VCaP (cell line): ENCODE measurements at regions not wholly inside any gene's neighbourhood (a gene's known extent, or its start where the extent isn't known, plus 50 kb on each side); places are given as distances from the start of the nearest gene placed in this dataset.

Source experiments
- H3K27ac ChIP-seq: fragments of 450-650 bp; 2 replicates; pipeline ENCODE4 v1.5.1; 2017
- TF ChIP-seq, protein P1 (sequence below): fragments of 450-650 bp; conservative IDR thresholded peaks from 2 replicates; pipeline ENCODE4 v1.5.1; 2017; ENCODE audit warnings: mild to moderate bottlenecking, moderate library complexity

DNA sequence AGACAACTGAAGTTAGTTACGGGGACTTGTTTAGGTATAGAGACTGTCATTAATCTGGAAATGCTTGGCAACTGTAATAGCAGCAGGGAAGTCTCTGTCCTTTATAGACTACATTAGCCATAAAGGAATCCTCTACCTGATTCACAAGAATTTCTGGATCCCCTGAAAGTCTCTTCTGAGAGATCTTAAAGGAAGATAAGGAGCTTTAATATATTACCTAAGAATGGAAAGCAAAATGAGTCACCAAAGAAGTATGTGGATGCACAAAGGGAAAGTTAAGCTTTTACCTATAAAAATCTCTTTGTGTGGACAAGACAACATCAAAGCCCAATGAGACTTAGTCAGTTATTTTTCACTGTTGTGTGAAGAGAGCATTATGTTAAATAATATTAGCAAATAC is 92.2 kb upstream of the RSPO3 start:
- TF ChIP-seq, protein P1, sequence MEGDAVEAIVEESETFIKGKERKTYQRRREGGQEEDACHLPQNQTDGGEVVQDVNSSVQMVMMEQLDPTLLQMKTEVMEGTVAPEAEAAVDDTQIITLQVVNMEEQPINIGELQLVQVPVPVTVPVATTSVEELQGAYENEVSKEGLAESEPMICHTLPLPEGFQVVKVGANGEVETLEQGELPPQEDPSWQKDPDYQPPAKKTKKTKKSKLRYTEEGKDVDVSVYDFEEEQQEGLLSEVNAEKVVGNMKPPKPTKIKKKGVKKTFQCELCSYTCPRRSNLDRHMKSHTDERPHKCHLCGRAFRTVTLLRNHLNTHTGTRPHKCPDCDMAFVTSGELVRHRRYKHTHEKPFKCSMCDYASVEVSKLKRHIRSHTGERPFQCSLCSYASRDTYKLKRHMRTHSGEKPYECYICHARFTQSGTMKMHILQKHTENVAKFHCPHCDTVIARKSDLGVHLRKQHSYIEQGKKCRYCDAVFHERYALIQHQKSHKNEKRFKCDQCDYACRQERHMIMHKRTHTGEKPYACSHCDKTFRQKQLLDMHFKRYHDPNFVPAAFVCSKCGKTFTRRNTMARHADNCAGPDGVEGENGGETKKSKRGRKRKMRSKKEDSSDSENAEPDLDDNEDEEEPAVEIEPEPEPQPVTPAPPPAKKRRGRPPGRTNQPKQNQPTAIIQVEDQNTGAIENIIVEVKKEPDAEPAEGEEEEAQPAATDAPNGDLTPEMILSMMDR, result no peak
- H3K27ac ChIP-seq, result no peak overlapping the region

DNA sequence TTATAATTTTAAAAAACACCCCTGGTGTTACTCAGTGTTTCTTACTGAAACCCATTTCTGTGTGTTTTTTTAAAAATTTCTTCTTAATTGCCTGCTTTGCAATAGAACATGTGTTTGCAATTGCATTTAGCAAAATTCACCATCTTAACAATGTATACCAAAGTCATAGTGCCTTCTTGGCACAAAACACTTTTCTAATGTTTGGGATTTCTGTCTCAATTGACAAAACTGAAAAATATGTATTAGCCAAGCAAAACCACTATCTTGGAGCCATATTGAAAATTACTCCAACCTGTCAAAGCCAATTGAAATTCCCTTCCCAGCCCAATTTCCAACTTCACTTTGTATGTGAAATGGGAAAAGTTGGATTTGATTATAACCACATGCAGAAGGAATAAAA is 88.4 kb upstream of the RSPO3 start:
- H3K27ac ChIP-seq, result no peak overlapping the region
- TF ChIP-seq, protein P1, result no peak

DNA sequence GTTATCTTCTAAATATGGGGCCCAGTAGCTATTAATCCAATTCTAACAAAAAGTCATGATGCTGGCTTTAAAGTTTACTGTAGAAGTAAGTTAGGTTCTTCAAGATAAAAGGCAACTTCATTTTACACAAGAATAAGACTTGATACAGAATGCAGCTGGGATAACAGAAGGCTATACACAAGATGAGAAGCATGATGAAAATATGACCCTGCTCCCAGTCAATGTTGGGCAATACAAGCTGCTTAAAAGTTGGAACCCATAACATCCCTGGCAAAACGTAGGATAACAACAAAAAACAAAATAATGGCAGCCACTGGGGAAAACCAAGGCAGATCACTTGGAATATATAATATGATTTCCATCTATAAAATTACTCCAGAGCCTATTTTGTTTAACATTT is 87.6 kb upstream of the RSPO3 start:
- H3K27ac ChIP-seq, result no peak overlapping the region
- TF ChIP-seq, protein P1, result no peak

- no peak overlapping the region for H3K27ac ChIP-seq
- TF ChIP-seq, protein P1, result no peak
Measured at GRCh38 chr6:127031511-127031910, 87.0 kb upstream of the RSPO3 start.

DNA sequence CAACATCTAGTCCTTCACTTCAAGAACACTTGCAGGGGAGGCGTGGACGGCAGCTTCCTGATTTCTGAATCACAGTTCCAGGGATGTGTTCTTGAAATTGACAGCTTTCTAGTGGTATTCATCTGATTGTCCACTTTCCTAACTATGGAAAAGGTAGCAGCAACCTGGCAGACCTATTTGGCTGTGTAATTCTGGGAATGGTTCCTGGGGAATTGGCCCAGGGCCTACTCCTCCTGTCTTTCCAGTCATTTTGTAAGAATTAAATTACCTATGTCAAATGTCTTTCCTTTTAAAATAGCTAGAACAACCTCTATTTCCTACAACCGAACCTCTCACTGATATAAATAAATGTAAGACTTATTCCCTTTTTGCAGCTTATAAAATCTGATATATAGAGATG is 85.5 kb upstream of the RSPO3 start:
- TF ChIP-seq, protein P1, result no peak
- H3K27ac ChIP-seq, result no peak overlapping the region

- no peak overlapping the region for H3K27ac ChIP-seq
- TF ChIP-seq, protein P1, result no peak
Measured at GRCh38 chr6:127051571-127052260, 66.8 kb upstream of the RSPO3 start.

DNA sequence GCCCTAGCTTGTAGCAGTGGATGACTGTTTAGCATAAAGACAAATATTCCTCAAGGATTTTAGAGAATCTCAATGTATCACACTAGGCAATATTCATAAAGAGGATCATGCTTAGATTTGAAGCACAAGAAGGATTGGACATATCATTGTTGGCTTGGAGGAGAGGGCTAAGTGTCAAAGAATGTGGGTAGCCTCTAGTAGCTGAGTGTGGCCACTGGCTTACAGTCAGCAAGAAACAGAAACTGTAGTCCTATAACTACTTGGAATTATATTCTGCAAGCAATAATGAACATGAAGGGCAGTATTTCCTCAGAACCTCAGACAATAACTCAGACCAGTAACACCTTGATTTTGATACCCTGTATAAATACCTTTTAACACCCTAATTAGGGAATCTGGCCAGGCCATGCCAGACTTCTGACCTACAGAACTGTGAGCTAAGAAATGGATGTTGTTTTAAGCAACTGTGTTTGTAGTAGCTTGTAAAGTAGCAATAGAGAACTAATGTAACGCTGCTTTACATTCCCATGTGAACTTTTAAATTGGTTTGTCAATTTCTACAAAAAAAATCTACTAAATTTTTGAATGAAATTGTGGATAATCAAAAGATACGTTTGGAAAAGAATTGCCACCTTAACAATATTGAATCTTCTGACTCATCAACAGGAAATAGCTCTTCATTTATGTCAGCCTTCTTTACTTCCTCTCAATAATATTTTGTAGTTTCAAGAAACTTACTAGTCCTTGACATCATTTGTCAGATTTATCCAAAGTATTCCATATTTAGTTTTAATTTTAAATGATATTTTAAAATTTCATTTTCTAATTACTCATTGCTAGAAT is 65.2 kb upstream of the RSPO3 start:
- H3K27ac ChIP-seq, result no peak overlapping the region
- TF ChIP-seq, protein P1, result no peak
